ENCODE measurements at regions not wholly inside any gene's neighbourhood (a gene's known extent, or its start where the extent isn't known, plus 50 kb on each side); places are given as distances from the start of the nearest gene placed in this dataset.

GRCh38 chr17:12269751-12270150 lies 249.1 kb downstream of the MAP2K4 start:
- TF ChIP-seq POLR2AphosphoS5 (IDR thresholded peaks at IDR 0.05; ENCODE audit: borderline replicate concordance, low read depth, low read length) (no peak), EZH2 (IDR thresholded peaks at IDR 0.05) (no peak)
